Activated CD4-positive, alpha-beta memory T cell treated with anti-CD3 and anti-CD28 coated beads for 36 hours (primary cell): ENCODE measurements at regions not wholly inside any gene's neighbourhood (a gene's known extent, or its start where the extent isn't known, plus 50 kb on each side); places are given as distances from the start of the nearest gene placed in this dataset.

ENCODE experiments used
- CTCF ChIA-PET: fragments of 350-600 bp; sonication (Branson Sonifier 250); formaldehyde crosslinking; loops from one replicate; lab custom pipeline; 2021; ENCODE audit warnings: antibody characterized with exemption, inconsistent platforms; lab: Charles Lee
- POLR2A ChIA-PET: fragments of 350-600 bp; sonication (Branson Sonifier 250); formaldehyde crosslinking; loops from one replicate; lab custom pipeline; 2021; ENCODE audit warnings: antibody characterized with exemption; lab: Charles Lee
- DNase-seq: peaks from one replicate; pipeline ENCODE4 v3.0.0-alpha.2; 2020
- H3K27ac Mint-ChIP-seq: one replicate; pipeline ENCODE4 v1.8.0; 2021; ENCODE audit warnings: mixed read lengths
- H3K27me3 Mint-ChIP-seq: one replicate; pipeline ENCODE4 v1.8.0; 2021; ENCODE audit warnings: mixed read lengths
- H3K36me3 Mint-ChIP-seq: one replicate; pipeline ENCODE4 v1.8.0; 2021; ENCODE audit warnings: mixed read lengths
- H3K4me1 Mint-ChIP-seq: one replicate; pipeline ENCODE4 v1.8.0; 2021; ENCODE audit warnings: low read depth, mixed read lengths
- H3K4me3 Mint-ChIP-seq: one replicate; pipeline ENCODE4 v1.8.0; 2021; ENCODE audit warnings: mild to moderate bottlenecking, mixed read lengths
- H3K9me3 Mint-ChIP-seq: one replicate; pipeline ENCODE4 v1.8.0; 2021; ENCODE audit warnings: mixed read lengths
- intact Hi-C: fragments of 100-400 bp; cut with micrococcal nuclease; formaldehyde crosslinking; loops from one replicate; pipeline ENCODE4 v1.15.1; 2023

DNA sequence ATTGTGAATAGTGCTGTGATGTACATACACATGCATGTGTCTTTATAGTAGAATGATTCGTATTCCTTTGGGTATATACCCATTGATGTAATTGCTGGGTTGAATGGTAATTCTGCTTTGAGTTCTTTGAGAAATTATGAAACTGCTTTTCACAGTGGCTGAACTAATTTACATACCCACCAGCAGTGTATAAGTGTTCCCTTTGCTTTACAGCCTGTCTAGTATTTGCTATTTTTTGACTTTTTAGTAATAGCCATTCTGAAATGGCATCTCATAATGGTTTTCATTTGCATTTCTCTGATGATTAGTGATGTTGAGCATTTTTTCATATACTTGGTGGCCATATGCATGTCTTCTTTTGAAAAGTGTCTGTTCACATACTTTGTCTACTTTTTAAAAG lies 54.5 kb upstream of the FAM78B start:
- CTCF ChIA-PET, result no interaction called here
- H3K9me3 Mint-ChIP-seq, result peaks cover 35% of the 10 kb centered on the region
- H3K4me3 Mint-ChIP-seq, result no peak overlapping the region
- H3K27me3 Mint-ChIP-seq, result peaks cover 6% of the 10 kb centered on the region
- intact Hi-C loops, result no loop called here
- H3K4me1 Mint-ChIP-seq, result no peaks in the 10 kb centered on the region
- POLR2A ChIA-PET, result no interaction called here
- DNase-seq, result no peak
- H3K36me3 Mint-ChIP-seq, result peaks cover 2% of the 10 kb centered on the region
- no peak overlapping the region for H3K27ac Mint-ChIP-seq

DNA sequence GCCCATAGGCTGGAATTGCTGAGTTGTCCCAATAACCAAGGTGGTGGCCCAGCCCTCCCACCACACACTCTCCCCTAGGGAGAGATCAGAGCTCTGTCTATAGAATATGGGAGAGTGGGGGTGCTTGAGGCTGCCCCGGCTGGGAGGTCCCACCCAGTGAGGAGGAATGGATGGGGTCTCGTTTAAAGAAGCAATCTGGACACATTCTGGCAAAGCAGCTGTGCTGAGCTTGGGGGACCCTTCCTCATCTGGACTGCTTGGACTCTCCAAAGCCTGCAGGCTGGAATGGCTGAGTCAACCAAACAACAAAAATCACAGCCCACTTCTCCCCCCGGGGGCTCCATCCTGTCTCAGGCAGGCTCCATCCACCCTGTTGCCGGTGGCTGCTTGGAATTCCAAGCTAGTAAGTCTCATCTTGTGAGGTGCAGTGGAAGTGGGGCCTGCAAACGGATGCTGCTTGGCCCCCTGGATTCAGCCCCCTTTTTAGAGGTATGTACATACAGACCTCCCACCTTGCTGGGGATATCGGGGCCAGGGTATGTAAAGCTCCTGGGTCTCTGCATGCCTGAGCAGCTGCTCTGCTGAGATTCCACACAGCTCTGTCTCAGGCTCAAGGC lies 67.1 kb upstream of the FAM78B start:
- ChIA-PET CTCF (no interaction called here), POLR2A (no interaction called here)
- no peak overlapping the region for H3K27ac Mint-ChIP-seq

DNA sequence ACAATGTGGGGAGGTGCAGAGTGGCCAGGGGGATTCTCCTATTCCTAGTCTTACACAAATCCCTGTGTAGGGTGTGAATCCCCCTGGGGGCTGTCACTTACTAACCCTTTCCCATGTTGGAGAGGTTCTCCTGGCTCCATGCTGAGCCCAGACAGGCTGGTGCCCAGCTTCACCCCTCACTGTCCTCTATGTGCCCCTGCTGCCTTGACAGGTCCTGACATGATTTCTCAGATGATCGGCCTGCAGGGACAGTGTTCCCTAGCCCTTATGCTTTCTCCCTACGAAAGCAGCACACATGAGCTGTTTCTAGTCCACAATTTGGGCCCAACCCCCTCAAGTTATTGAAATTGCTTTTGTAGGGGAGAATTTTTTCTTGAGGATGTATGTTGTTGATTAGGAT lies 68.9 kb upstream of the FAM78B start:
- Mint-ChIP-seq H3K27me3 (peaks cover 7% of the 10 kb centered on the region), H3K36me3 (no peaks in the 10 kb centered on the region), H3K4me3 (no peak overlapping the region), H3K4me1 (no peaks in the 10 kb centered on the region), H3K9me3 (peaks cover 13% of the 10 kb centered on the region), H3K27ac (no peak overlapping the region)
- intact Hi-C loops, result no loop called here
- CTCF ChIA-PET, result no interaction called here
- POLR2A ChIA-PET, result no interaction called here
- no peak for DNase-seq

More for the DNA sequence above, 67.1 kb upstream of the FAM78B start:
- Mint-ChIP-seq H3K4me1 (no peaks in the 10 kb centered on the region), H3K4me3 (no peak overlapping the region), H3K36me3 (no peaks in the 10 kb centered on the region), H3K9me3 (peaks cover 15% of the 10 kb centered on the region), H3K27me3 (peaks cover 7% of the 10 kb centered on the region)
- DNase-seq, result no peak
- intact Hi-C loops, result no loop called here

DNA sequence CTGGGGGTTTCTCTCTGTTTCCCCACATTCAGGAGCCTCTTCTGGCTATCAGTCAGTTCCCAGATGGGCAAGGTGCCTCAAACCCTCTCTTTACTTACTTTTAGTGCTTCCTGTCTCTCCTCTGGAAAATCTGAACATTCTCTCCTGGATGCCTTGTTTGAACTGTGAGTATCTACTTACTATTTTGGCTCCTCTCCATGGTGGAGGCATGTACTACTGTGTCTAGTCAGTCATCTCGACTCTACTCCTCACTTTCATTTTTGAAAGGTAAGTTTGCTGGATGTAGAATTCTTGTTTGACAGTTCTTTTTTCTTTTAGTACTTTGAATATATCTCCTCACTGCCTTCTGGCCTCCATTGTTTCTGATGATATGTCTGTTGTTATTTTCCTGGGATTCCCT lies 70.9 kb upstream of the FAM78B start:
- CTCF ChIA-PET, result no interaction called here
- Mint-ChIP-seq H3K4me1 (no peaks in the 10 kb centered on the region), H3K9me3 (no peaks in the 10 kb centered on the region), H3K4me3 (no peak overlapping the region), H3K27ac (no peak overlapping the region), H3K27me3 (peaks cover 7% of the 10 kb centered on the region), H3K36me3 (no peaks in the 10 kb centered on the region)
- intact Hi-C loops, result no loop called here
- POLR2A ChIA-PET, result no interaction called here
- no peak for DNase-seq

DNA sequence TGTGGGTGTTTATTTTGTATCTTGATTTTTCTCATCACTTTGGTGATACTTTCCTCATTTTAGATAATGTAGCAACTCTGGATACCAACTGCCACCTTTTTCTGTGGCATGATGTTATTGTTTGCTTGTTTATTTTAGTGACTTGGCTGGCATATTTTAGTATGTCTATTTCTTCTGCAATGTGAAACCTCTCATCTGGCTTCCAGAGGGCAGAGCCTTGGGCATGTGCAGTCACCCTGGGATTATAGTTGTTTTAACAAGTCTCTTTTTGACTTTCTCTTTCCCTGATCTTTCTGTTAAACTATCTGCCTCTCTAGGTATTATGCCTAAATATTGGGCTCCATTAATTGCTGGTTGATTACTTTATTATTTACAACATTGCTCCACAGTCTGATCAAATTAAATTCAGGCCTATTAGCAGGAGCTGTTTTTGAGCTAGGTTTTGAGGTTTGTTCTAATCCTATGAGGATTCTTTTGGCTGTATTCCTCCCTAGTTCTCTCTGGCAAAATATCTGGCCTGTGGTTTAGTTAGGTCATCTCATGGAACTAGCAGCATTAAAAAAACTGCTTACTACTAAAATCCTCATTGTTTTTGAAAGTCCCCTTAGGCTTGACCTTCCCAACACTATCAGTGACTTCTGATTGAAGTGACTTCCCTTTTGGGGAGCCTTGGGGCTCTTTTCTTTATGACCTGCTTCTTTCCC lies 86.4 kb upstream of the FAM78B start:
- H3K4me1 Mint-ChIP-seq, result no peaks in the 10 kb centered on the region
- H3K36me3 Mint-ChIP-seq, result no peaks in the 10 kb centered on the region
- H3K27ac Mint-ChIP-seq, result no peak overlapping the region
- peaks cover 2% of the 10 kb centered on the region for H3K27me3 Mint-ChIP-seq
- intact Hi-C loops, result no loop called here
- no peak for DNase-seq
- peaks cover 16% of the 10 kb centered on the region for H3K9me3 Mint-ChIP-seq
- H3K4me3 Mint-ChIP-seq, result no peak overlapping the region
- POLR2A ChIA-PET, result no interaction called here
- CTCF ChIA-PET, result no interaction called here

- CTCF ChIA-PET, result interaction anchor here (1.0 kb wide), 1 partner anchor 33 kb away, joined by 3 read pairs; no protein-coding TSS in a partner anchor
- no peaks in the 10 kb centered on the region for H3K4me1 Mint-ChIP-seq
- H3K4me3 Mint-ChIP-seq, result no peak overlapping the region
- H3K27ac Mint-ChIP-seq, result no peak overlapping the region
- H3K36me3 Mint-ChIP-seq, result no peaks in the 10 kb centered on the region
- intact Hi-C loops, result no loop called here
- H3K9me3 Mint-ChIP-seq, result peaks cover 7% of the 10 kb centered on the region
- peaks cover 2% of the 10 kb centered on the region for H3K27me3 Mint-ChIP-seq
- no peak for DNase-seq
- POLR2A ChIA-PET, result no interaction called here
Observed at GRCh38 chr1:166258017-166258416, 91.2 kb upstream of the FAM78B start.

GRCh38 chr1:166261511-166261910 lies 94.7 kb upstream of the FAM78B start:
- POLR2A ChIA-PET, result no interaction called here
- Mint-ChIP-seq H3K9me3 (no peaks in the 10 kb centered on the region), H3K27me3 (peaks cover 3% of the 10 kb centered on the region), H3K4me3 (no peak overlapping the region), H3K4me1 (no peaks in the 10 kb centered on the region), H3K27ac (no peak overlapping the region), H3K36me3 (no peaks in the 10 kb centered on the region)
- DNase-seq, result no peak
- CTCF ChIA-PET, result no interaction called here
- intact Hi-C loops, result no loop called here

DNA sequence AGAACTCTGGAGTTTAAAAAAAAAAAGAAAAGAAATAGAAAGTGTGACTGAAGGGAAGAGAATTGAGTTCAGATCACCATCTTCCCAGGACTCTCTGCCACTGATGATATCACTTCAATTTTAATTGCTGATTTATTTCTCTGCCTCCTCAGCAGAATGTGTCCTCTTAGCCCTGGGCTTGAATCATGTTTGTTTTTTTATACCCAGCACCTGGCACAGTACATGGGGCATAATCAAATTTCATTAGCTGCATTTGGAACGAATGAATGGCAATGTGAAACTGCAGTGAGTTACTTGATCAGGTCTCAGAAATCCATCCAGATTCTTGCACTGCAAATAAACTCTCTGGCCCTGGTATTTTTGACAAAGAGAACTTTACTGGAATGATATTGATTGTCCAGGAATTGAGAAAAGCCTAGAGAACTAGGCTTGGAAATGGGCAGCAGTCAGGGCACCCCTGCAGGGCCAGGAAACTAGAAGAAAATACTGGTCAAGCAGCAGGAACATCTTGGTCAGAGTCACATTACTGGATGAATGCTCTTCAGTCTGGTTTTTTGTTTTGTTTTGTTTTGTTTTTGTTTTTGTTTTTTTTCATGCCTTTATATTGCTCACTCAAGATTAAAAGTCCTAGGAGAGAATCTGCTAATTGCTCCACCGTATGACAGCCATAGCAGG lies 103.8 kb upstream of the FAM78B start:
- intact Hi-C loops, result no loop called here
- CTCF ChIA-PET, result no interaction called here
- peaks cover 1% of the 10 kb centered on the region for H3K9me3 Mint-ChIP-seq
- H3K36me3 Mint-ChIP-seq, result no peaks in the 10 kb centered on the region
- POLR2A ChIA-PET, result no interaction called here
- no peaks in the 10 kb centered on the region for H3K4me1 Mint-ChIP-seq
- no peak overlapping the region for H3K4me3 Mint-ChIP-seq
- DNase-seq, result no peak
- H3K27ac Mint-ChIP-seq, result no peak overlapping the region
- H3K27me3 Mint-ChIP-seq, result no peaks in the 10 kb centered on the region

DNA sequence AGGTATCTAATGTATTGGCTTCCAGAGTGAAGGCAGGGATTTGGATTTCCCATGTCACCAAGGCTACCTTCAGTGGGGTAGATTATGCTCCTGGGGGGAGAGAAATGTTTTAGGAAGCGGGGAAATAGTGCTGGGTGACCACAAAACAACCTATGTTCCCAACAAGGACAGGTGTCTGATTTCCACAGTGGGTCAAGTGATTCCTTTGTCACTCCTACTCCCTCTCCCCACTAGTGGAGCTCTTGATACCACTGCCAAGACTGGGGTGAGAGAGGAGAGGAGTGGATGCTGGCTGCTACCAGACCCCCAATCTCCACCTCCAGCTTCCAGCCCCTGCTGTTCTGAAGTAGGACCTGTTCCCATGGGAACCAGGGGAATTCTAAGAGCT lies 104.3 kb upstream of the FAM78B start:
- CTCF ChIA-PET, result no interaction called here
- intact Hi-C loops, result no loop called here
- no peak overlapping the region for H3K27ac Mint-ChIP-seq
- H3K4me1 Mint-ChIP-seq, result no peaks in the 10 kb centered on the region
- no peaks in the 10 kb centered on the region for H3K27me3 Mint-ChIP-seq
- H3K36me3 Mint-ChIP-seq, result no peaks in the 10 kb centered on the region
- DNase-seq, result no peak
- peaks cover 2% of the 10 kb centered on the region for H3K9me3 Mint-ChIP-seq
- POLR2A ChIA-PET, result no interaction called here
- no peak overlapping the region for H3K4me3 Mint-ChIP-seq

DNA sequence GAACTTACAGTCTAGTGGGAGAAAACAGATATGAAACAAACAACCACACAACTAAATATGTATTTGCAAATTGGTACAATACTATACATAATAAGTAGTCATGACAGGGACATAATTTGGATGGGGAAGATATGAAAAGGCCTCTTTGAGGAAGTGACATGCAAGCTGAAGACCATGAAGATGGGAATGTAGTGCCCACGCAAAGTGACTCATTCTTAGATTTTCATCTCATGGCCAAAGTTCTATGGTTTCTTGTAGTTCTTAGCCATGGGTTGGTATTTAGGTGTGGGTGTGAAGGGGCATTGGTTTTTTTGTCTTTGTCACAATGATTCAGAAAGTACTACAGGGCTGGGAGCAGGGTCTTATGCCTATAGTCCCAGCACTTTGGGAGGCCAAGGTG lies 105.4 kb upstream of the FAM78B start:
- Mint-ChIP-seq H3K9me3 (peaks cover 3% of the 10 kb centered on the region), H3K27me3 (no peaks in the 10 kb centered on the region), H3K36me3 (no peaks in the 10 kb centered on the region), H3K27ac (no peak overlapping the region), H3K4me1 (no peaks in the 10 kb centered on the region), H3K4me3 (no peak overlapping the region)
- no peak for DNase-seq
- ChIA-PET POLR2A (no interaction called here), CTCF (no interaction called here)
- intact Hi-C loops, result no loop called here

- H3K27me3 Mint-ChIP-seq, result no peaks in the 10 kb centered on the region
- CTCF ChIA-PET, result no interaction called here
- POLR2A ChIA-PET, result no interaction called here
- H3K4me1 Mint-ChIP-seq, result no peaks in the 10 kb centered on the region
- H3K27ac Mint-ChIP-seq, result no peak overlapping the region
- no peak for DNase-seq
- H3K36me3 Mint-ChIP-seq, result no peaks in the 10 kb centered on the region
- peaks cover 3% of the 10 kb centered on the region for H3K9me3 Mint-ChIP-seq
- H3K4me3 Mint-ChIP-seq, result no peak overlapping the region
- intact Hi-C loops, result no loop called here
Observed at GRCh38 chr1:166272851-166273250, 106.0 kb upstream of the FAM78B start.

GRCh38 chr1:166273618-166274017 lies 106.8 kb upstream of the FAM78B start:
- Mint-ChIP-seq H3K36me3 (no peaks in the 10 kb centered on the region), H3K9me3 (peaks cover 3% of the 10 kb centered on the region), H3K27ac (no peak overlapping the region), H3K4me1 (no peaks in the 10 kb centered on the region), H3K27me3 (no peaks in the 10 kb centered on the region), H3K4me3 (no peak overlapping the region)
- intact Hi-C loops, result no loop called here
- DNase-seq, result no peak
- ChIA-PET CTCF (no interaction called here), POLR2A (no interaction called here)
